Mesodermal cell (in vitro differentiated cells): ENCODE measurements at regions not wholly inside any gene's neighbourhood (a gene's known extent, or its start where the extent isn't known, plus 50 kb on each side); places are given as distances from the start of the nearest gene placed in this dataset.
"Not testable (repeated sequence)": the region's sequence is repeated elsewhere in the genome, so short reads cannot be mapped to it uniquely, and the experiment has no call there.

Source experiments
- H3K27ac ChIP-seq: 2 replicates; pipeline ENCODE4 v1.7.0; 2013; ENCODE audit warnings: mild to moderate bottlenecking, low read depth, low read length, moderate library complexity; ENCODE audit not compliant: severe bottlenecking
- H3K36me3 ChIP-seq: 2 replicates; pipeline ENCODE4 v1.7.1; 2013; ENCODE audit warnings: mild to moderate bottlenecking, low read length, moderate library complexity; ENCODE audit not compliant: control insufficient read depth, insufficient read depth
- H3K4me1 ChIP-seq: one replicate; pipeline ENCODE4 v1.7.1; 2013; ENCODE audit warnings: mild to moderate bottlenecking, low read length; ENCODE audit not compliant: insufficient read depth, control insufficient read depth, poor library complexity, severe bottlenecking
- H3K4me3 ChIP-seq: 2 replicates; pipeline ENCODE4 v1.7.0; 2013; ENCODE audit warnings: low read length, control low read depth, mild to moderate bottlenecking; ENCODE audit not compliant: insufficient read depth, poor library complexity, severe bottlenecking; ENCODE audit errors: extremely low read depth
- H3K9me3 ChIP-seq: 2 replicates; pipeline ENCODE4 v1.7.1; 2013; ENCODE audit warnings: mild to moderate bottlenecking, low read length, moderate library complexity; ENCODE audit not compliant: control insufficient read depth
- WGBS, 2 experiments: methylation state at CpG; one replicate each; pipeline ENCODE4 v1.1.5; 2013; ENCODE audit warnings: missing lambda C conversion rate in 2 of 2; ENCODE audit not compliant: insufficient coverage in 2 of 2; 5-methylcytosine and 5-hydroxymethylcytosine counted together

DNA sequence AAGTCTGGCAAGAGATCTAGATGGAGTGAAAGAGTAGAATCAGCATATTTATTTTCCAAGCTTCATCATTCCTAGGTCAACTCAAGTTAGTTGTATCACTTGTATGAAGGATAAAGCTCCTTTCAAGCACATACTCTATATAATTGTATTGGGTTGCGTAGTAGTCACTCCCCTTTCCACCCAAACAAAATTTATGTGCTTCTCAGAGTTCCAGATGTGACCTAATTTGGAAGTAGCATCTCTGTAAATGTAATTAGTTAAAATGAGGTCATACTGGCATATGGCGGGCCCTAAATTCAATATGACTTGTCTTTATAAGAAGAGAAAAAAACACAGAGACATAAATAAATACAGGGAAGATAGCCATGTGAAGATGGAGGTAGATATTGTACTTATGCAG is 226.8 kb upstream of the CHORDC1 start:
- H3K9me3 ChIP-seq = no peaks in the 10 kb centered on the region
- no peak overlapping the region for H3K4me3 ChIP-seq
- no peaks in the 10 kb centered on the region for H3K4me1 ChIP-seq
- no peak overlapping the region for H3K27ac ChIP-seq
- no CpG with 5 or more reads among the region's 2 CpGs for WGBS, 2 experiments
- no peaks in the 10 kb centered on the region for H3K36me3 ChIP-seq

DNA sequence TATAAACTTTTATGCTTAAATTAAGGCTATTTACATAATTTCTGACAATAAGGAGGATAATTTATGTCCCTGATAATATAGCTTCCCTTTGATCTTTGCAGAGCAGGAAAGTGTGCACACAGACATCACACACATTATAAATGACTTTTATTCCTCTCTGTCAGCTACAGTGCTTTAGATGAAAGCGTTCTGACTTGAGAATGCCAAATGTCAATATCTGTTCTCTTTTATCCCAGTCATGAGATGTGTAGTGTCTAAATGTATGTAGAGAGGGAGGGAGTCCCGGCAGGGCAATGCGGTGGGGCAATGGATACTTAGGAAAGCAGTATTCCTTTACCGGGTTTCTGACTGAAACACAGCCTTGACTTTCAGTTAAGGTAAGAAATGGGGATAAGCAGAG is 225.4 kb upstream of the CHORDC1 start:
- 88 to 92% methylated on average over 3 of the region's 4 CpGs for WGBS, 2 experiments
- no peak overlapping the region for H3K27ac ChIP-seq

DNA sequence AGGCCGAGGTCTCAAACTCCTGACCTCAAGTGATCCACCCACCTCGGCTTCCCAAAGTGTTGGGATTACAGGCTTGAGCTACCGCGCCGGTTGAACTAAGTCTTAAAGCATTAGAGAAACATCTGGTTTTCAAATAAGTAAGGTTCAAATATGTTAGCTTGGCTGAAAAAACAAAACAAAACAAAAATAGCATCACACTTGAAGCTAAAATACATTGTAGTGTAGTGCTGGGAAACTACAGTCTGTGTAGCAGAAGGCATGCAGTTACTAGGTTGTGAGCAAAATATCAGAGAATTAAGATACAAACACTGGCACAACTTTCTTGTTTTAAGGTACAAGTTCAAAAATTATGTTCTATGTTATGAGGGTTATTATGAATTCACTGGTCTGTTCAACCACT is 224.8 kb upstream of the CHORDC1 start:
- 100% methylated on average over 2 of the region's 5 CpGs for WGBS, 2 experiments
- H3K4me1 ChIP-seq = no peaks in the 10 kb centered on the region
- H3K36me3 ChIP-seq = no peaks in the 10 kb centered on the region
- H3K9me3 ChIP-seq = no peaks in the 10 kb centered on the region
- H3K4me3 ChIP-seq = no peak overlapping the region
- no peak overlapping the region for H3K27ac ChIP-seq

More for the DNA sequence above, 225.4 kb upstream of the CHORDC1 start:
- H3K9me3 ChIP-seq = no peaks in the 10 kb centered on the region
- no peaks in the 10 kb centered on the region for H3K36me3 ChIP-seq
- no peaks in the 10 kb centered on the region for H3K4me1 ChIP-seq
- H3K4me3 ChIP-seq = no peak overlapping the region

DNA sequence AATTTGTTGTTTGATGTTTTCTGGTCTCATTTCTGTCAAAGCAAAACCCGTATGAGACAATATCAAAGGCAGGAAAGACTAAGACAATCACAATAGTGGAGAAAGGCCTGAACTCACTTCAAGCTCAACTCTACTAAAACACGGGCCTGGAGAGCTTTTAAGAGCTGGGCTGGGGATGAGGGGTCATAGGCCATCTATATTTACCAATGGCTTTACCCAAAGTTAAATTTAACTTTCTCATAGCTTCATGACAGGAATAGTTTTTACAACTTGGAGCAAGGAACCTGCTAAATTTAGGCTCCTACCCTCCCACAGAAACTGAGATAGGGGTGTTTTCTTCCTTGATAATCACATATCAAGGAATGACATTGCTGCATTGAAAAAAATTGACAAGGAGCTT is 223.4 kb upstream of the CHORDC1 start:
- H3K36me3 ChIP-seq = no peaks in the 10 kb centered on the region
- no peaks in the 10 kb centered on the region for H3K4me1 ChIP-seq
- 100% methylated on average over 1 of the region's 2 CpGs; no CpG with 5 or more reads in 1 of the 2 experiments for WGBS, 2 experiments
- H3K4me3 ChIP-seq = no peak overlapping the region
- no peaks in the 10 kb centered on the region for H3K9me3 ChIP-seq
- no peak overlapping the region for H3K27ac ChIP-seq

DNA sequence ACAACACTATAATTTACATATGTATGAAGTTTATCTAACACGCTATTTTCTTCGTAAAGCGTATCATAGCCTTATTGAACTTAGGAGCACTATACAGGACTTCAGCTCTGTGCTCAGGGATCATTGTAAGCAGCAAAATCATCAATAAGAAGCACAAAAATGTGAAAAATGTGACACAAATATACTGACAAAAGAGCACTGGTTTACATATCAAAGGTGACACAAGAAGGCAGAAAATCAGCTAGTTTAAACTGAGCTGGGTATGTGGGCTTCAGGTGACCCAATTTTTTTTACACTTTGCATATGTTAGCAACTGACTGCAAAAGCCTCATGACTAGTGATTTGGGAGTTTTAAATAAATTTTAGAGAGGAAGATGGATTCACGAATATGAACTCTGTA is 215.2 kb upstream of the CHORDC1 start:
- H3K36me3 ChIP-seq = no peaks in the 10 kb centered on the region
- no peak overlapping the region for H3K27ac ChIP-seq
- WGBS, 2 experiments = no CpG with 5 or more reads among the region's 4 CpGs
- H3K4me1 ChIP-seq = peaks cover 3% of the 10 kb centered on the region
- H3K4me3 ChIP-seq = no peak overlapping the region
- no peaks in the 10 kb centered on the region for H3K9me3 ChIP-seq

DNA sequence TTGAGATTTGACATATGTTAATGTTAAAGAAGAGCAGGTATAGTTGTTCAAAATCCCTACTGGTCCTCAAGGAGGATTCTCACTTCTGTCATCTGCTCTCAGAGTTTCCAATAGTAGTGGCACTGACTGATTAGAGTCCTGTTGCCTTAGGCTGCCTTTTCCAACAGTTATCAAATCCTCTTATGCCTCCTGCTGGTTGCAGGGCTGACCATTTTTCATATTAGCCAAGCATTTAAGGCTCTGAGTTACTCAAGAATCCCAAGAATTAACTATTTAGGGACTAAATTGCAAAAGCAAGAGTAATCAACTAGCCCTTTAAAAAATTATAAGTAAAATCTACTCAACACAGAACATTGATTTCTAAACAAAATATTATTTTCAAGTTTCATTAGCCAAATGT is 212.0 kb upstream of the CHORDC1 start:
- H3K4me3 ChIP-seq = no peak overlapping the region
- H3K9me3 ChIP-seq = no peaks in the 10 kb centered on the region
- H3K27ac ChIP-seq = no peak overlapping the region
- peaks cover 5% of the 10 kb centered on the region for H3K4me1 ChIP-seq
- H3K36me3 ChIP-seq = no peaks in the 10 kb centered on the region

DNA sequence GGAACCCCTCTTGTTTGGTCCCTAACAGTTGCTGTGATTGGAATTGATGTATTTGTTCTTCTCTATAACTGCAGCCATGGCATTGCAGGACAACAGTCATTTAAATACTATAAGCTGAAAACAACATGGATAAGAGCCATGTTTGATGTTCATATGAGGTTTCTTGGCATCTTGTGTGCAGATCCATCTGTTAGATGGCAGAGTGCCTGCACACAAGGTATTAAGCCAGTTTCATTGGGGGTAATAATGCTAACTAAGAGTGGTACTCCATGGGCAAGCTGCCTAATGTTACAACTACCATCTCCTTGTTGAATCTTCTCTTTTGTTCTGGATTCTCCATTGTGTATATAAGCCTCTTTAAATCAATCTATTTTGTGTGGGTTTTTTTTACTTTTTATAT is 206.0 kb upstream of the CHORDC1 start:
- H3K36me3 ChIP-seq = no peaks in the 10 kb centered on the region
- H3K9me3 ChIP-seq = no peaks in the 10 kb centered on the region
- H3K4me3 ChIP-seq = no peak overlapping the region
- peaks cover 5% of the 10 kb centered on the region for H3K4me1 ChIP-seq
- no peak overlapping the region for H3K27ac ChIP-seq

DNA sequence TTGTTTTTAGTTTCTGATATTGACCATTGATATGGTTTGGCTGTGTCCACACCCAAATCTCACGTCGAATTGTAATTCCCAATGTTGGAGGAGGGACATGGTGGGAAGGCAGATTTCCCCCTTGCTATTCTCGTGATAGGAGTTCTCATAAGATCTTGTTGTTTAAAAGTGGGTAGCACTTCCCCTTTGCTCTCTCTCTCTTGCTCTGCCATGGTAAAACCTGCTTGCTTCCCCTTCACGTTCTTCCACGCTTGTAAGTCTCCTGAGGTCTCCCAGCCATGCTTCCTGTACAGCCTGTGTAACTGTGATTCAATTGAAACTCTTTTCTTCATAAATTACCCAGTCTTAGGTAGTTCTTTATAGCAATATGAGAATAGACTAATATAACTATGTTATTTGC is 203.6 kb upstream of the CHORDC1 start:
- no peaks in the 10 kb centered on the region for H3K4me1 ChIP-seq
- H3K36me3 ChIP-seq = no peaks in the 10 kb centered on the region
- 94 to 100% methylated on average over 2 to 3 of the region's 5 CpGs for WGBS, 2 experiments
- no peak overlapping the region for H3K4me3 ChIP-seq
- H3K9me3 ChIP-seq = no peaks in the 10 kb centered on the region
- no peak overlapping the region for H3K27ac ChIP-seq

DNA sequence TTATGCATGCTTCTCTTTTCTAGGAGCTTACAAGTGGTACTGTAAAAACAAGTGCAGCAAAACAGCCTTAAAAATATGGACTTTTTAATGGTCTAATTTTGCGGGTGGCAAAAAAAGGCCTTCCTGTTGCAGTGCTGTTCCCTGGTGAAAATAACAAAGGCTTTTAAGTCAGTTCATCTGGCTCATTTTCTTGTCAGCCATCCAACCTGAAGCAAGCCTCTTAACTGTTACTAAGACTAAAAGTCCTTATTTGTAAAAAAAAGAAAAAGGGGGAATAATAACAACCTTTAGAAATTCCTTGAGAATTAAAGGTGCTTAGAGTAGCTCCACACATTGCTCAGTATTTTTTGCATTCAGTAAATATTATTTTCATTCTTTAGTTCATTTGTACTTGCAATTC is 200.5 kb upstream of the CHORDC1 start:
- 40% methylated on average over 1 of the region's 1 CpG; no CpG with 5 or more reads in 1 of the 2 experiments for WGBS, 2 experiments
- no peak overlapping the region for H3K27ac ChIP-seq
- H3K4me3 ChIP-seq = no peak overlapping the region
- no peaks in the 10 kb centered on the region for H3K4me1 ChIP-seq
- H3K36me3 ChIP-seq = no peaks in the 10 kb centered on the region
- H3K9me3 ChIP-seq = no peaks in the 10 kb centered on the region

DNA sequence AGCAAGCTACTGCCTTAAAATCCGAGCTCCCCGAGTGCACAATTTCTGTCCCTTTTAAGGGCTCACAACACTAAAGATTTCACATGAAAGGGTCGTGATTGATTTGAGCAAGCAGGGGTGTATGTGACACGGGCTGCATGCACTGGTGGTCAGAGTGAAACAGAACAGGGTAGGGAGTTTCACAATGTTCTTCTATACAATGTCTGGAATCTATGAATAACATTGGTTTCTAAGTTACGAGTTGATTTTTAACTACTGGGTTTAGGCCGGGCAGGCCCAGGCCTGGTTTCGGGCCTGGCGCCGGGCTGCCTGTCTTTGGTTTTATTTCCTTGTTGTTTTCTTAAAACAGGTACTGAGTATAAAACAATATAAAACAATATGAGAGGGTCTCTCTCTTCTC is 199.9 kb upstream of the CHORDC1 start:
- H3K27ac ChIP-seq, H3K4me1 ChIP-seq, H3K36me3 ChIP-seq, H3K4me3 ChIP-seq, H3K9me3 ChIP-seq: not testable (repeated sequence)
- WGBS, 2 experiments = 80 to 85% methylated on average over 1 to 2 of the region's 9 CpGs

DNA sequence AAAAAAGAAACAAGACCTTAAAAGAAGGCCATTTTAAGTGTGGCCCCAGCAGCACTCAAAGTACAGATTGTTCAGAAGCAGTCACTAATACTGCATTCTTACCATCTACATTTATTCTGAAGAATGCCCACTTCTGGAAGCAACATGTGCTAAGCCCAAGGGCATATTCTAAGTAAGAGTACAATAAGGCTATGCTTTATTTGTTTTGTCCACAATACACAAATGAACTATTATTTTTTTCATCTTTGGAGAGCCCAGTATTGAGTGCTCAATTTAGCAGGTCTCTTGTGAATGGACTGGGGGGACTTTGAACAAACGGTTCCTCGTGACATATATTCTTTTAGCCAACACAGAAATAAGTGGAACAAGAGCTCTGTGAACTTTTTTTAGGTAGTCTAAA is 191.4 kb upstream of the CHORDC1 start:
- Histone ChIP-seq H3K36me3 (no peaks in the 10 kb centered on the region), H3K9me3 (no peaks in the 10 kb centered on the region), H3K27ac (no peak overlapping the region), H3K4me1 (no peaks in the 10 kb centered on the region), H3K4me3 (no peak overlapping the region)
- WGBS, 2 experiments = no CpG with 5 or more reads among the region's 2 CpGs

DNA sequence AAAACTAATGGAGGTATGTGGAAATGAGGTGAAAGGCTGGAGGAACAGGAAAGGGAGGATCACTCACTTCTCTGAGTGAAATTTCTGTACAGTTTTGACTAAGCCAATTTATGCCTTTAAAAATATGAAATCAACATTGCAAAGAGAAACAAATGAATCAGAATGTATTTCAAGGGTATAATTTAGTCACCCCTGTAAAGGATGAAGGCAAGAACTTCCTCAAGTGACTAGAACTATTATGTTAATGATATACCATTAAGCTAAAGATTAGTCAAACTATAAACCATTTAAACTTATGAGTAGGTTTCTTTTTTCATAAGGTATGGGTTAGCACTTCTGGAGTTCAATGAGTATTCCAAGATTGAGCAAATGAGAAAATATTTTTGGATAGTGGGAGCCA is 184.5 kb upstream of the CHORDC1 start:
- Histone ChIP-seq H3K36me3 (no peaks in the 10 kb centered on the region), H3K4me1 (no peaks in the 10 kb centered on the region), H3K4me3 (no peak overlapping the region), H3K9me3 (no peaks in the 10 kb centered on the region), H3K27ac (no peak overlapping the region)
